Ascending aorta (tissue), 2 donors: ENCODE measurements at regions not wholly inside any gene's neighbourhood (a gene's known extent, or its start where the extent isn't known, plus 50 kb on each side); places are given as distances from the start of the nearest gene placed in this dataset.

ENCODE experiments used
- DNase-seq, 2 donors: peaks; one replicate each; pipeline ENCODE4 v3.0.0-alpha.2; 2019; ENCODE audit warnings: low spot score in 2 of 2
- H3K27ac ChIP-seq, 2 donors: fragments of 200-600 bp; sonication (generic); one replicate each; pipeline ENCODE4 v1.5.1; 2016 to 2017; ENCODE audit warnings: mild to moderate bottlenecking in 1 of 2
- H3K27me3 ChIP-seq: fragments of 200-600 bp; sonication (generic); one replicate; pipeline ENCODE4 v1.5.1; 2017
- H3K36me3 ChIP-seq, 2 donors: fragments of 200-600 bp; sonication (generic); one replicate each; pipeline ENCODE4 v1.5.1; 2016
- H3K4me1 ChIP-seq, 2 donors: fragments of 200-600 bp; sonication (generic); one replicate each; pipeline ENCODE4 v1.5.1; 2016 to 2017; ENCODE audit warnings: mild to moderate bottlenecking in 1 of 2
- H3K4me3 ChIP-seq, 2 donors: fragments of 200-600 bp; sonication (generic); one replicate each; pipeline ENCODE4 v1.5.1; 2016 to 2017; ENCODE audit warnings: mild to moderate bottlenecking in 1 of 2
- H3K9me3 ChIP-seq, 2 donors: fragments of 200-600 bp; sonication (generic); one replicate each; pipeline ENCODE4 v1.5.1; 2016
- intact Hi-C: fragments of 100-400 bp; cut with DNase I; formaldehyde crosslinking; loops from one replicate; pipeline ENCODE4 v1.15.1; 2023
- TF ChIP-seq, protein P1 (sequence below), 3 experiments: fragments of 200-600 bp in 2 of 3; fragments of 450-650 bp in 1 of 3; sonication (generic) in 2 of 3; IDR thresholded peaks; one replicate each; pipeline ENCODE4 v1.5.1; 2016 to 2019; ENCODE audit warnings: antibody characterized with exemption in 3 of 3, mild to moderate bottlenecking in 1 of 3, moderate library complexity in 1 of 3

DNA sequence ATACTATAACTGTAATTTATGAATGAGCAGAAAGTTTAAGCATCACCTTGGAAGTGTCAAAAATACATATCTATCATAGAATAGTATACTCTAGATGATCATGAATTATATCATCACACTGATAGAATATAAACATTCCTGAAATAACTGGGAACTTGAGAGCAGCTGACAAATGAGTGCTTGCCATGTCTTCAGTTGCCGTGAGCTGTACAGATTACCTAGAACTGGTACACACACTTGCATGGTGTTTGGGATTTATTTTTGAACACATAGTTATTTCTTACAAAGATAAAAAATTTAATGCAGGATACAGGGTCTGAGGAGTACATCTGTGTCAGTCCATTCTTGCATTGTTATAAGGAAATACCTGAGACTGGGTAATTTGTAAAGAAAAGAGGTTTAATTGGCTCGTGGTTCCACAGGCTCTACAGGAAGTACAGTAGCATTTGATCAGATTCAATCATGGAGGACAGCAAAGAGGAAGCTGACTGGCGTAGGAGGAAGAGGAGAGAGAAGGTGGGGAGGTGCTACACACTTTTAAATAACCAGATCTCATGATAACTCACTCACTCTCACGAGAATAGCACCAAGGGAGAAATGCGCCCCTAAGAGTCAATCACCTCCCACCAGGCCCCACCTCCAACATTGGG lies 60.4 kb upstream of the MBNL2 start:
- no peaks in the 10 kb centered on the region for H3K4me1 ChIP-seq
- H3K27ac ChIP-seq = no peak overlapping the region
- no peaks in the 10 kb centered on the region for H3K27me3 ChIP-seq
- H3K36me3 ChIP-seq = no peaks in the 10 kb centered on the region
- DNase-seq = no peak
- TF ChIP-seq, protein P1, sequence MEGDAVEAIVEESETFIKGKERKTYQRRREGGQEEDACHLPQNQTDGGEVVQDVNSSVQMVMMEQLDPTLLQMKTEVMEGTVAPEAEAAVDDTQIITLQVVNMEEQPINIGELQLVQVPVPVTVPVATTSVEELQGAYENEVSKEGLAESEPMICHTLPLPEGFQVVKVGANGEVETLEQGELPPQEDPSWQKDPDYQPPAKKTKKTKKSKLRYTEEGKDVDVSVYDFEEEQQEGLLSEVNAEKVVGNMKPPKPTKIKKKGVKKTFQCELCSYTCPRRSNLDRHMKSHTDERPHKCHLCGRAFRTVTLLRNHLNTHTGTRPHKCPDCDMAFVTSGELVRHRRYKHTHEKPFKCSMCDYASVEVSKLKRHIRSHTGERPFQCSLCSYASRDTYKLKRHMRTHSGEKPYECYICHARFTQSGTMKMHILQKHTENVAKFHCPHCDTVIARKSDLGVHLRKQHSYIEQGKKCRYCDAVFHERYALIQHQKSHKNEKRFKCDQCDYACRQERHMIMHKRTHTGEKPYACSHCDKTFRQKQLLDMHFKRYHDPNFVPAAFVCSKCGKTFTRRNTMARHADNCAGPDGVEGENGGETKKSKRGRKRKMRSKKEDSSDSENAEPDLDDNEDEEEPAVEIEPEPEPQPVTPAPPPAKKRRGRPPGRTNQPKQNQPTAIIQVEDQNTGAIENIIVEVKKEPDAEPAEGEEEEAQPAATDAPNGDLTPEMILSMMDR (IDR thresholded peaks at IDR 0.05) = no peak
- intact Hi-C loops = no loop called here
- H3K9me3 ChIP-seq = no peaks in the 10 kb centered on the region
- no peak overlapping the region for H3K4me3 ChIP-seq

DNA sequence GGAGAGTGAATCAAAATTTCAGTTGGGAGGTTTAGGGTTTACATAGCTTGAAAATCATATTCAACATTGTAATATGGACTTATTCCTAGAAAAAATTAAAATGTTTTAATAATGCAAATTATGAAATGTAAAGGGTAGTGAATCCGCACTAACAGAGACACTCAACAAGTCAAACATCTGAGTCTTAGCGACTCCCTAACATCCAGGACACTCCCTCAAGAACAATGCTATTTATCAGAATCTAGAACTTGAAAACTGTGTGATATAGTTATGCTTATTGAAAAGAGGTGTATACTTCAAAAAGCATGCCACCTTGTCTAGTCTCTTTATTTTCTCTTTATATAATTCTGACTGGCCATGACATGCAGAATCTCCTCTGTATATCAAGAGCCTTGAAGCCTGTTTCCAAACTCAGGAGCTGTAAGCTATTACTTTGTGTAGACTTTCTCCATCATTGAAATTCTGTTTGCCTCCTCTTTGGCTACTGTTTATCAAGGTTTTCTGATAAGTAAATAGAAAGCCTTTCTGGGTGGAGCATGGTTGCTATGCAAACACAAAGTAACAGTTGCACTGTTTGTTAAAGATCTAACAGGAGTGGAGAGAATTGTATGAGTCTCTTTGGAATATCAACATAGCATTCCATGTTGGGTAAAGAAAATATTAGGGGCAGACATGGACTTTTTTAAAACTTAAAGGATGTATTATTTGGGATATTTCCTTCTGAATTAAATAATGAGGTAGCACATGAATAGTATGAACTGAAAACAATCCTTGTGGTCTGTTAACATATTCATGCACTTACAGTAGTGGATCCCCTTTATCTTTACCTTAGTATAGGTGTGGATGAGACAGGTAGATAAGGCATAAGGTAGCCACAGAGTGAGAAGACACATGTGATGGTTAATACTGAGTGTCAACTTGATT lies 56.4 kb upstream of the MBNL2 start:
- no peak overlapping the region for H3K4me3 ChIP-seq
- TF ChIP-seq, protein P1 (IDR thresholded peaks at IDR 0.05) = no peak
- H3K27me3 ChIP-seq = no peaks in the 10 kb centered on the region
- no peak for DNase-seq
- no peaks in the 10 kb centered on the region for H3K4me1 ChIP-seq
- H3K27ac ChIP-seq = no peak overlapping the region
- no peaks in the 10 kb centered on the region for H3K36me3 ChIP-seq
- no peaks in the 10 kb centered on the region for H3K9me3 ChIP-seq
- intact Hi-C loops = no loop called here

DNA sequence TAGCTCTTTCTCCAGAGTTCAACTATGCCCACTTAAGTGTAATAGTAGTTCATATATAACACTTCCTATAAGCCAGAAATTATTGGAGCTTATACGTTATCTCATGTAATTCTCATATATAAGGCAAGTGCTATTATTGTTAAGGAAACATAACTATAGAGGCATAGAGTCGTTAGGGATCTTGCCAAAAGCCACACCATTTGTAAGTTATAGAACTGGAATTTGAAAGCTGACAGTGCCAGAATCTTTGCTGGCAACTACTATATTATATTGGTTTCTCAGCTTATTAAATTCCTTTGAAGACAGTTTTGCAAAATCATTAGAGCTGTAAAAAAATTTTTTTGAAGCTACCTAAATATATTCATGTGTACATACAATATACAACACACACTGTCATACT lies 51.0 kb upstream of the MBNL2 start:
- Histone ChIP-seq H3K36me3 (no peaks in the 10 kb centered on the region), H3K9me3 (no peaks in the 10 kb centered on the region), H3K4me3 (no peak overlapping the region), H3K27ac (no peak overlapping the region), H3K27me3 (no peaks in the 10 kb centered on the region), H3K4me1 (no peaks in the 10 kb centered on the region)
- DNase-seq = no peak
- intact Hi-C loops = no loop called here
- TF ChIP-seq, protein P1 (IDR thresholded peaks at IDR 0.05) = no peak
